Uterus (tissue), 2 donors: ENCODE measurements at regions not wholly inside any gene's neighbourhood (a gene's known extent, or its start where the extent isn't known, plus 50 kb on each side); places are given as distances from the start of the nearest gene placed in this dataset.

Experiments used
- POLR2A ChIP-seq, 2 donors: fragments of 450-650 bp; IDR thresholded peaks; one replicate each; pipeline ENCODE4 v1.6.1; 2016; ENCODE audit warnings: antibody characterized with exemption in 2 of 2, mild to moderate bottlenecking in 1 of 2, moderate library complexity in 1 of 2
- TF ChIP-seq, protein P1 (sequence below), 4 experiments: fragments of 200-600 bp in 2 of 4; fragments of 450-650 bp in 2 of 4; sonication (generic) in 2 of 4; IDR thresholded peaks; one replicate each; pipeline ENCODE4 v1.5.1; 2016 to 2019; ENCODE audit warnings: antibody characterized with exemption in 4 of 4, mild to moderate bottlenecking in 2 of 4, moderate library complexity in 1 of 4

- TF ChIP-seq, protein P1, sequence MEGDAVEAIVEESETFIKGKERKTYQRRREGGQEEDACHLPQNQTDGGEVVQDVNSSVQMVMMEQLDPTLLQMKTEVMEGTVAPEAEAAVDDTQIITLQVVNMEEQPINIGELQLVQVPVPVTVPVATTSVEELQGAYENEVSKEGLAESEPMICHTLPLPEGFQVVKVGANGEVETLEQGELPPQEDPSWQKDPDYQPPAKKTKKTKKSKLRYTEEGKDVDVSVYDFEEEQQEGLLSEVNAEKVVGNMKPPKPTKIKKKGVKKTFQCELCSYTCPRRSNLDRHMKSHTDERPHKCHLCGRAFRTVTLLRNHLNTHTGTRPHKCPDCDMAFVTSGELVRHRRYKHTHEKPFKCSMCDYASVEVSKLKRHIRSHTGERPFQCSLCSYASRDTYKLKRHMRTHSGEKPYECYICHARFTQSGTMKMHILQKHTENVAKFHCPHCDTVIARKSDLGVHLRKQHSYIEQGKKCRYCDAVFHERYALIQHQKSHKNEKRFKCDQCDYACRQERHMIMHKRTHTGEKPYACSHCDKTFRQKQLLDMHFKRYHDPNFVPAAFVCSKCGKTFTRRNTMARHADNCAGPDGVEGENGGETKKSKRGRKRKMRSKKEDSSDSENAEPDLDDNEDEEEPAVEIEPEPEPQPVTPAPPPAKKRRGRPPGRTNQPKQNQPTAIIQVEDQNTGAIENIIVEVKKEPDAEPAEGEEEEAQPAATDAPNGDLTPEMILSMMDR (IDR thresholded peaks at IDR 0.05) = no peak
- TF ChIP-seq POLR2A (IDR thresholded peaks at IDR 0.05) = no peak
These were observed 935.6 kb downstream of the GRID1 start for GRCh38 chr10:85430991-85431390.
